HEK293 (cell line): ENCODE measurements at regions not wholly inside any gene's neighbourhood (a gene's known extent, or its start where the extent isn't known, plus 50 kb on each side); places are given as distances from the start of the nearest gene placed in this dataset.

Source experiments
- CTCF ChIA-PET: fragments of 350-600 bp; formaldehyde crosslinking; extraction: SDS; loops from one replicate; lab custom pipeline; 2021; ENCODE audit warnings: antibody characterized with exemption; lab: Yijun Ruan, JAX
- POLR2A ChIA-PET: fragments of 300-600 bp; formaldehyde crosslinking; extraction: SDS; loops from one replicate; lab custom pipeline; 2020; ENCODE audit warnings: antibody characterized with exemption, inconsistent platforms; lab: Yijun Ruan, JAX
- H3K27ac ChIP-seq: fragments of 200-500 bp; sonication (Bioruptor generic); 2 replicates; pipeline ENCODE4 v1.5.1; 2014; ENCODE audit warnings: low read depth, low read length, control low read depth, inconsistent platforms; ENCODE audit errors: extremely low read depth
- H3K36me3 ChIP-seq, 2 experiments: fragments of 200-500 bp in 1 of 2; sonication (Bioruptor generic) in 1 of 2; 1 replicate in 1 of 2; 2 replicates in 1 of 2; pipeline ENCODE4 v1.5.1; 2014 to 2017; ENCODE audit warnings: inconsistent platforms in 2 of 2, low read length in 2 of 2; ENCODE audit not compliant: control insufficient read depth in 2 of 2, insufficient read depth in 1 of 2
- H3K4me1 ChIP-seq: fragments of 200-500 bp; sonication (Bioruptor generic); 2 replicates; pipeline ENCODE4 v1.5.1; 2014; ENCODE audit warnings: mild to moderate bottlenecking, low read length, inconsistent platforms; ENCODE audit not compliant: control insufficient read depth, insufficient read depth
- H3K4me3 ChIP-seq: 2 replicates; pipeline ENCODE4 v1.5.1; 2011; ENCODE audit warnings: low read depth, mild to moderate bottlenecking, control low read depth, low read length, moderate library complexity
- H3K9me3 ChIP-seq: fragments of 200-500 bp; sonication (Bioruptor generic); 2 replicates; pipeline ENCODE4 v1.5.1; 2014; ENCODE audit warnings: low read depth, low read length, inconsistent platforms; ENCODE audit not compliant: control insufficient read depth, insufficient read depth
- ATF2 ChIP-seq: fragments of 450-650 bp; formaldehyde crosslinking; IDR thresholded peaks from 2 replicates; pipeline ENCODE4 v1.5.1; 2016; ENCODE audit warnings: missing biosample characterization, missing genetic modification characterization, low read depth
- BCL6B ChIP-seq: fragments of 450-650 bp; formaldehyde crosslinking; IDR thresholded peaks from 2 replicates; pipeline ENCODE4 v1.5.1; 2017; ENCODE audit warnings: missing biosample characterization, missing genetic modification characterization
- ELK4 ChIP-seq: IDR thresholded peaks from 2 replicates; pipeline ENCODE4 v1.6.1; 2011; ENCODE audit warnings: mild to moderate bottlenecking, low read depth, low read length, borderline replicate concordance
- GFI1B ChIP-seq: fragments of 450-650 bp; formaldehyde crosslinking; IDR thresholded peaks from 2 replicates; pipeline ENCODE4 v1.5.1; 2016; ENCODE audit warnings: missing biosample characterization, missing genetic modification characterization
- HOXD13 ChIP-seq: sonication (generic); formaldehyde crosslinking; IDR thresholded peaks from 2 replicates; pipeline ENCODE4 v1.8.0; 2022; ENCODE audit warnings: missing genetic modification reagents, borderline replicate concordance
- PATZ1 ChIP-seq: fragments of 450-650 bp; formaldehyde crosslinking; IDR thresholded peaks from 2 replicates; pipeline ENCODE4 v1.5.1; 2016; ENCODE audit warnings: missing biosample characterization, missing genetic modification characterization
- PRDM4 ChIP-seq: fragments of 450-650 bp; formaldehyde crosslinking; IDR thresholded peaks from 2 replicates; pipeline ENCODE4 v1.5.1; 2017; ENCODE audit warnings: missing biosample characterization, missing genetic modification characterization
- SP7 ChIP-seq: fragments of 450-650 bp; formaldehyde crosslinking; IDR thresholded peaks from 2 replicates; pipeline ENCODE4 v1.5.1; 2016; ENCODE audit warnings: missing biosample characterization, missing genetic modification characterization
- YY1 ChIP-seq: fragments of 450-650 bp; formaldehyde crosslinking; IDR thresholded peaks from 2 replicates; pipeline ENCODE4 v1.5.1; 2018; ENCODE audit warnings: missing biosample characterization, missing genetic modification characterization
- ZNF133 ChIP-seq: fragments of 450-650 bp; formaldehyde crosslinking; IDR thresholded peaks from 2 replicates; pipeline ENCODE4 v1.5.1; 2016; ENCODE audit warnings: missing biosample characterization, missing genetic modification characterization
- ZNF155 ChIP-seq: fragments of 450-650 bp; formaldehyde crosslinking; IDR thresholded peaks from 2 replicates; pipeline ENCODE4 v1.5.1; 2016; ENCODE audit warnings: missing biosample characterization, missing genetic modification characterization
- ZNF157 ChIP-seq: fragments of 450-650 bp; formaldehyde crosslinking; IDR thresholded peaks from 2 replicates; pipeline ENCODE4 v1.5.1; 2016; ENCODE audit warnings: missing biosample characterization, missing genetic modification characterization
- ZNF23 ChIP-seq: fragments of 450-650 bp; formaldehyde crosslinking; IDR thresholded peaks from 2 replicates; pipeline ENCODE4 v1.5.1; 2016; ENCODE audit warnings: missing biosample characterization, missing genetic modification characterization, borderline replicate concordance
- ZNF341 ChIP-seq: fragments of 450-650 bp; formaldehyde crosslinking; IDR thresholded peaks from 2 replicates; pipeline ENCODE4; 2016; ENCODE audit warnings: low read depth, missing biosample characterization, missing genetic modification characterization
- ZNF350 ChIP-seq: fragments of 450-650 bp; formaldehyde crosslinking; IDR thresholded peaks from 2 replicates; pipeline ENCODE4 v1.5.0; 2017; ENCODE audit warnings: missing biosample characterization, mild to moderate bottlenecking, missing genetic modification characterization
- ZNF366 ChIP-seq: fragments of 450-650 bp; formaldehyde crosslinking; conservative IDR thresholded peaks from 2 replicates; pipeline ENCODE4 v1.5.1; 2016; ENCODE audit warnings: missing biosample characterization, missing genetic modification characterization
- ZNF580 ChIP-seq: fragments of 450-650 bp; formaldehyde crosslinking; IDR thresholded peaks from 2 replicates; pipeline ENCODE4 v1.5.1; 2016; ENCODE audit warnings: missing biosample characterization, missing genetic modification characterization
- ZNF624 ChIP-seq: fragments of 450-650 bp; formaldehyde crosslinking; IDR thresholded peaks from 2 replicates; pipeline ENCODE4 v1.5.1; 2017; ENCODE audit warnings: missing biosample characterization, missing genetic modification characterization
- ZNF692 ChIP-seq: fragments of 450-650 bp; formaldehyde crosslinking; IDR thresholded peaks from 2 replicates; pipeline ENCODE4 v1.5.1; 2016; ENCODE audit warnings: missing biosample characterization, missing genetic modification characterization
- ZNF701 ChIP-seq: fragments of 450-650 bp; formaldehyde crosslinking; IDR thresholded peaks from 2 replicates; pipeline ENCODE4 v1.5.1; 2016; ENCODE audit warnings: missing biosample characterization, missing genetic modification characterization
- ZSCAN23 ChIP-seq: fragments of 450-650 bp; formaldehyde crosslinking; IDR thresholded peaks from 2 replicates; pipeline ENCODE4 v1.5.1; 2016; ENCODE audit warnings: missing biosample characterization, missing genetic modification characterization

- TF ChIP-seq ZNF580 (tag by site-specific recombination) (no peak), ZNF155 (tag by site-specific recombination) (no peak), ZSCAN23 (tag by site-specific recombination) (no peak), ZNF692 (tag by site-specific recombination) (no peak), ZNF366 (tag by site-specific recombination) (no peak), ZNF624 (no peak), PATZ1 (tag by site-specific recombination) (no peak), ATF2 (tag by site-specific recombination) (no peak), ELK4 (no peak)
Measured at GRCh38 chr3:145620002-145620401, 541.0 kb downstream of the PLOD2 start (continued).

DNA sequence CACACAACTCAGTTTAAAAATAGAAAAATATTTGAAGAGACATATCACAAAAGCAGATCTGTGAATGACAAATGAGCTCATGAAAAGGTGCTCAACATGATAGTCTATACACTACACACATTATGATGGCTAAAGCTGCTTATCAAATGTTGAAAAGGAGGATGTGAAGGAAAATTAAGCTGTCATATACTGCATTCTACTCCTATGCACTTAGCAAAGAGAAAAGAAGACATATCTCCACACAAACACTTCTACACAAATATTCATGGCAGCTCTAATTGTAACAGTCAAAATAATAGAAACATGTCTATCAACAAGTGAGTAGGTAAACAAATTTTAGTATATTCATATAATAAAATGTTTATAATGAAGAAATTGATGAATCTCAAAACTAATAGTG, 540.5 kb downstream of the PLOD2 start:
- CTCF ChIA-PET, result interaction anchor here (0.6 kb wide), 1 partner anchor 318 kb away, joined by 3 read pairs; no protein-coding TSS in a partner anchor
- H3K36me3 ChIP-seq, result no peaks in the 10 kb centered on the region
- no peak for TF ChIP-seq PRDM4
- TF ChIP-seq ZNF701 (tag by site-specific recombination), result no peak
- TF ChIP-seq YY1 (tag by site-specific recombination), result no peak
- TF ChIP-seq ZNF23 (tag by site-specific recombination), result no peak
- TF ChIP-seq ZNF341 (tag by site-specific recombination), result no peak
- TF ChIP-seq HOXD13 (CRISPR knock-in tag), result no peak
- no peak for TF ChIP-seq BCL6B (tag by site-specific recombination)
- no peak for TF ChIP-seq SP7 (tag by site-specific recombination)
- TF ChIP-seq ZNF350 (tag by site-specific recombination), result no peak
- TF ChIP-seq GFI1B (tag by site-specific recombination), result no peak
- TF ChIP-seq ZNF133 (tag by site-specific recombination), result no peak
- no peak for TF ChIP-seq ZNF157

More for the DNA sequence above, 540.5 kb downstream of the PLOD2 start:
- Histone ChIP-seq H3K4me1 (no peaks in the 10 kb centered on the region), H3K4me3 (no peak overlapping the region), H3K9me3 (no peaks in the 10 kb centered on the region), H3K27ac (no peak overlapping the region)
- POLR2A ChIA-PET, result no interaction called here
